B cell (primary cell): ENCODE measurements at regions not wholly inside any gene's neighbourhood (a gene's known extent, or its start where the extent isn't known, plus 50 kb on each side); places are given as distances from the start of the nearest gene placed in this dataset.

Source experiments
- ATAC-seq: fragments of 200-7000 bp; cut with Tn5 transposase; one replicate; pipeline ENCODE4 v1.10.0; 2021; ENCODE audit warnings: low read depth, mild to moderate bottlenecking, moderate number of reproducible peaks, moderate library complexity
- CTCF ChIA-PET: fragments of 350-600 bp; sonication (Branson Sonifier 250); formaldehyde crosslinking; loops from one replicate; lab custom pipeline; 2021; ENCODE audit warnings: antibody characterized with exemption, inconsistent platforms; lab: Charles Lee
- POLR2A ChIA-PET: fragments of 350-600 bp; sonication (Branson Sonifier 250); formaldehyde crosslinking; loops from one replicate; lab custom pipeline; 2021; ENCODE audit warnings: antibody characterized with exemption; lab: Charles Lee
- DNase-seq: peaks from one replicate; pipeline ENCODE4 v3.0.0; 2013
- H2AFZ ChIP-seq: 2 replicates; pipeline ENCODE4 v1.6.1; 2012; ENCODE audit warnings: mild to moderate bottlenecking, low read depth, low read length; ENCODE audit not compliant: insufficient read depth, poor library complexity, severe bottlenecking
- H3K27ac ChIP-seq, 2 donors: 1 replicate in 1 of 2; 2 replicates in 1 of 2; pipeline ENCODE4 v1.5.1; 2012 to 2013; ENCODE audit warnings: low read length in 2 of 2, mild to moderate bottlenecking in 2 of 2, moderate library complexity in 1 of 2
- H3K27me3 ChIP-seq, 4 experiments: fragments of 200-600 bp in 1 of 4; sonication (generic) in 1 of 4; replicated peaks in 1 of 4; 1 replicate in 2 of 4; 2 replicates in 2 of 4; pipeline versions ENCODE4 v1.6.1 to v1.7.0; 2013 to 2016; ENCODE audit warnings: low read length in 3 of 4, mild to moderate bottlenecking in 2 of 4, mixed read lengths in 1 of 4, moderate library complexity in 1 of 4; ENCODE audit not compliant: insufficient read depth in 4 of 4, control insufficient read depth in 3 of 4; ENCODE audit errors: control extremely low read depth in 1 of 4
- H3K36me3 ChIP-seq, 2 experiments: replicated peaks in 1 of 2; 1 replicate in 1 of 2; 2 replicates in 1 of 2; pipeline versions ENCODE4 v1.6.1 to v1.7.1; 2013; ENCODE audit warnings: low read length in 1 of 2; ENCODE audit not compliant: insufficient read depth in 2 of 2, control insufficient read depth in 1 of 2; ENCODE audit errors: control extremely low read depth in 1 of 2, extremely low read depth in 1 of 2
- H3K4me1 ChIP-seq, 2 donors: fragments of 200-600 bp in 1 of 2; sonication (generic) in 1 of 2; 1 replicate in 1 of 2; 2 replicates in 1 of 2; pipeline versions ENCODE4 v1.5.1 to v1.6.1; 2013 to 2017; ENCODE audit warnings: low read length in 2 of 2; ENCODE audit not compliant: control insufficient read depth in 2 of 2, insufficient read depth in 2 of 2
- H3K4me2 ChIP-seq: replicated peaks from 2 replicates; pipeline ENCODE3; 2012; ENCODE audit warnings: mild to moderate bottlenecking, low read depth, low read length; ENCODE audit not compliant: poor library complexity, severe bottlenecking
- H3K4me3 ChIP-seq, 5 experiments: fragments of 200-600 bp in 1 of 5; sonication (generic) in 1 of 5; 1 replicate in 3 of 5; 2 replicates in 2 of 5; pipeline versions ENCODE4 v1.5.1 to v1.7.0; 2011 to 2016; ENCODE audit warnings: low read length in 4 of 5, mild to moderate bottlenecking in 4 of 5, low read depth in 2 of 5, control low read depth in 1 of 5, moderate library complexity in 1 of 5; ENCODE audit not compliant: insufficient read depth in 1 of 5; ENCODE audit errors: control extremely low read depth in 1 of 5, extremely low read depth in 1 of 5
- H3K79me2 ChIP-seq: fragments of 200-600 bp; sonication (generic); one replicate; pipeline ENCODE4 v1.6.0; 2016; ENCODE audit warnings: low read length; ENCODE audit not compliant: control insufficient read depth, insufficient read depth
- H3K9ac ChIP-seq: fragments of 200-600 bp; sonication (generic); 2 replicates; pipeline ENCODE4 v1.6.1; 2017; ENCODE audit warnings: mild to moderate bottlenecking, low read length, moderate library complexity
- H3K9me3 ChIP-seq, 3 donors: one replicate each; pipeline versions ENCODE4 v1.6.1 to v1.7.1; 2013; ENCODE audit warnings: low read length in 2 of 3; ENCODE audit not compliant: control insufficient read depth in 2 of 3, insufficient read depth in 1 of 3; ENCODE audit errors: control extremely low read depth in 1 of 3
- H4K20me1 ChIP-seq: 2 replicates; pipeline ENCODE4 v1.6.0; 2012; ENCODE audit warnings: mild to moderate bottlenecking, low read length; ENCODE audit not compliant: insufficient read depth, control insufficient read depth, poor library complexity, severe bottlenecking
- H3K27ac Mint-ChIP-seq: one replicate; pipeline ENCODE4 v1.8.0; 2021; ENCODE audit warnings: mixed read lengths
- H3K27me3 Mint-ChIP-seq: one replicate; pipeline ENCODE4 v1.8.0; 2021; ENCODE audit warnings: mixed read lengths
- H3K4me1 Mint-ChIP-seq: one replicate; pipeline ENCODE4 v1.8.0; 2021; ENCODE audit warnings: mixed read lengths
- H3K4me3 Mint-ChIP-seq: one replicate; pipeline ENCODE4 v1.8.0; 2021; ENCODE audit warnings: mixed read lengths
- H3K9me3 Mint-ChIP-seq: one replicate; pipeline ENCODE4 v1.8.0; 2022; ENCODE audit warnings: mixed read lengths; ENCODE audit not compliant: insufficient read depth
- EZH2 ChIP-seq: IDR thresholded peaks from 2 replicates; pipeline ENCODE4 v1.6.1; 2012; ENCODE audit warnings: borderline replicate concordance, low read depth, mild to moderate bottlenecking, moderate library complexity, low read length; ENCODE audit not compliant: insufficient read depth, poor library complexity, severe bottlenecking
- WGBS: methylation state at CpG from one replicate; pipeline ENCODE4 v1.1.5; 2013; ENCODE audit warnings: missing lambda C conversion rate; ENCODE audit not compliant: insufficient coverage; 5-methylcytosine and 5-hydroxymethylcytosine counted together
- intact Hi-C: fragments of 100-400 bp; cut with micrococcal nuclease; formaldehyde crosslinking; loops from one replicate; pipeline ENCODE4 v1.10.0; 2022
- TF ChIP-seq, protein P1 (sequence below): fragments of 200-600 bp; IDR thresholded peaks from one replicate; pipeline ENCODE4 v1.8.0; 2022; ENCODE audit warnings: antibody characterized with exemption, mild to moderate bottlenecking

DNA sequence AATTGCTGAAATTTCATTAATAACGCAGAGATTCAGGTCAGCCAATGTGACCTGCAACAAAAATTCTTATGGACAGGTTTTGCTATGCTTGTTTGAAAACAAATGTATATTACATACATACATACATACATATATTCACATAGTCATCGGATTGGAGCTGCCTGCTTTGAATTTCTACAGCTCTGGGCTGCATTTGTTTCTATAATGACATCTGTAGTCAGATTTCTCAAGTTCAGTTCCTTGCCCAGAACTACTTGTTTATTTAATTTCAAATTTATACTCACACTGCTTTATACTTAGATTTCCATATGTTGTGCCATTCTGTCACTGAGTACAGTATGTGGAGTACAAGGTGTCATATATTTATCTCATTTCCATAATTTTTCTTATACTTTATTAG lies 2775.0 kb downstream of the PCDH9 start:
- no CpG with 5 or more reads among the region's 2 CpGs for WGBS
- intact Hi-C loops, result no loop called here
- Mint-ChIP-seq H3K4me1 (no peaks in the 10 kb centered on the region), H3K9me3 (peaks cover 4% of the 10 kb centered on the region), H3K4me3 (no peak overlapping the region), H3K27me3 (no peaks in the 10 kb centered on the region), H3K27ac (no peak overlapping the region)
- Histone ChIP-seq H3K27ac (no peak overlapping the region), H3K9me3 (no peaks in the 10 kb centered on the region), H3K9ac (no peak overlapping the region), H3K36me3 (no peaks in the 10 kb centered on the region), H3K4me3 (no peak overlapping the region), H3K27me3 (no peaks in the 10 kb centered on the region), H2AFZ (no peak overlapping the region), H3K4me1 (no peaks in the 10 kb centered on the region), H3K79me2 (no peaks in the 10 kb centered on the region), H3K4me2 (no peak overlapping the region), H4K20me1 (no peaks in the 10 kb centered on the region)
- CTCF ChIA-PET, result no interaction called here
- POLR2A ChIA-PET, result no interaction called here
- DNase-seq, result no peak
- TF ChIP-seq EZH2, result no peak
- TF ChIP-seq, protein P1, sequence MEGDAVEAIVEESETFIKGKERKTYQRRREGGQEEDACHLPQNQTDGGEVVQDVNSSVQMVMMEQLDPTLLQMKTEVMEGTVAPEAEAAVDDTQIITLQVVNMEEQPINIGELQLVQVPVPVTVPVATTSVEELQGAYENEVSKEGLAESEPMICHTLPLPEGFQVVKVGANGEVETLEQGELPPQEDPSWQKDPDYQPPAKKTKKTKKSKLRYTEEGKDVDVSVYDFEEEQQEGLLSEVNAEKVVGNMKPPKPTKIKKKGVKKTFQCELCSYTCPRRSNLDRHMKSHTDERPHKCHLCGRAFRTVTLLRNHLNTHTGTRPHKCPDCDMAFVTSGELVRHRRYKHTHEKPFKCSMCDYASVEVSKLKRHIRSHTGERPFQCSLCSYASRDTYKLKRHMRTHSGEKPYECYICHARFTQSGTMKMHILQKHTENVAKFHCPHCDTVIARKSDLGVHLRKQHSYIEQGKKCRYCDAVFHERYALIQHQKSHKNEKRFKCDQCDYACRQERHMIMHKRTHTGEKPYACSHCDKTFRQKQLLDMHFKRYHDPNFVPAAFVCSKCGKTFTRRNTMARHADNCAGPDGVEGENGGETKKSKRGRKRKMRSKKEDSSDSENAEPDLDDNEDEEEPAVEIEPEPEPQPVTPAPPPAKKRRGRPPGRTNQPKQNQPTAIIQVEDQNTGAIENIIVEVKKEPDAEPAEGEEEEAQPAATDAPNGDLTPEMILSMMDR, result no peak
- no peak for ATAC-seq

DNA sequence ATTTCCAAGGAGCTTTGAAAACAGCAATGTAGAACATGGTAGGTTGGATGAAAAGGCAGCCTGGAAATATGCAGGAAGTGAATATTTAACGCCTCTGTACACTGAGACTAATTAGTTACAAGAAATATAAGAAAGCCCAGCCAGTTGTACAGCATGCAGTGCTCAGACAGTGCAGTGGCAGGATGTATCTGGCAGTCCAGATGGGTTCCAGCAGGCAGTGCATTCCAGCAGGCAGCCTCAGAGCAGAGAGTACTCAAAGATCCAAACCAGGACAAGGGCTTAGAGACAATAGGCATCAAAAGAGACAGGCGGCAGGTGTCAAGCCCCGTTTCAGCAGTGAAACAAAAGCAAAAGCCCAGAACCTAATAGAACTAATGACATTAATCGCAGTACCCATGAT lies 2776.3 kb downstream of the PCDH9 start:
- Histone ChIP-seq H3K36me3 (no peaks in the 10 kb centered on the region), H2AFZ (no peak overlapping the region), H3K9ac (no peak overlapping the region), H3K4me2 (no peak overlapping the region), H3K9me3 (no peaks in the 10 kb centered on the region), H3K4me3 (no peak overlapping the region), H3K4me1 (no peaks in the 10 kb centered on the region), H3K27me3 (no peaks in the 10 kb centered on the region), H4K20me1 (no peaks in the 10 kb centered on the region), H3K79me2 (no peaks in the 10 kb centered on the region), H3K27ac (no peak overlapping the region)
- POLR2A ChIA-PET, result no interaction called here
- no peaks in the 10 kb centered on the region for H3K4me1 Mint-ChIP-seq
- no peak overlapping the region for H3K27ac Mint-ChIP-seq
- no peaks in the 10 kb centered on the region for H3K27me3 Mint-ChIP-seq
- TF ChIP-seq EZH2, result no peak
- TF ChIP-seq, protein P1, result no peak
- H3K4me3 Mint-ChIP-seq, result no peak overlapping the region
- CTCF ChIA-PET, result no interaction called here
- H3K9me3 Mint-ChIP-seq, result no peaks in the 10 kb centered on the region
- intact Hi-C loops, result no loop called here
- WGBS, result 100% methylated on average over 2 of the region's 4 CpGs
- ATAC-seq (no peak), DNase-seq (no peak)
